GM12872 (cell line): ENCODE measurements at regions not wholly inside any gene's neighbourhood (a gene's known extent, or its start where the extent isn't known, plus 50 kb on each side); places are given as distances from the start of the nearest gene placed in this dataset.

ENCODE experiments used
- CTCF ChIP-seq: IDR thresholded peaks from 3 replicates; pipeline ENCODE4 v1.5.1; 2011; ENCODE audit warnings: low read depth, mild to moderate bottlenecking, low read length, moderate library complexity; ENCODE audit not compliant: insufficient read depth

GRCh38 chr3:132898141-132898540 is 140.1 kb upstream of the TMEM108 start:
- no peak for TF ChIP-seq CTCF

- no peak for TF ChIP-seq CTCF
These were observed 145.2 kb upstream of the TMEM108 start for GRCh38 chr3:132892956-132893355.

GRCh38 chr3:132881756-132882409 is 156.3 kb upstream of the TMEM108 start:
- TF ChIP-seq CTCF, result no peak

GRCh38 chr3:132880986-132881385 is 157.2 kb upstream of the TMEM108 start:
- no peak for TF ChIP-seq CTCF

- no peak for TF ChIP-seq CTCF
These were observed 157.4 kb upstream of the NPHP3 start for GRCh38 chr3:132879656-132880055.

- TF ChIP-seq CTCF, result no peak
These were observed 152.5 kb upstream of the NPHP3 start for GRCh38 chr3:132874701-132875100.

- TF ChIP-seq CTCF, result no peak
These were observed 150.5 kb upstream of the NPHP3 start for GRCh38 chr3:132872711-132873110.
